ENCODE measurements at regions not wholly inside any gene's neighbourhood (a gene's known extent, or its start where the extent isn't known, plus 50 kb on each side); places are given as distances from the start of the nearest gene placed in this dataset.

DNA sequence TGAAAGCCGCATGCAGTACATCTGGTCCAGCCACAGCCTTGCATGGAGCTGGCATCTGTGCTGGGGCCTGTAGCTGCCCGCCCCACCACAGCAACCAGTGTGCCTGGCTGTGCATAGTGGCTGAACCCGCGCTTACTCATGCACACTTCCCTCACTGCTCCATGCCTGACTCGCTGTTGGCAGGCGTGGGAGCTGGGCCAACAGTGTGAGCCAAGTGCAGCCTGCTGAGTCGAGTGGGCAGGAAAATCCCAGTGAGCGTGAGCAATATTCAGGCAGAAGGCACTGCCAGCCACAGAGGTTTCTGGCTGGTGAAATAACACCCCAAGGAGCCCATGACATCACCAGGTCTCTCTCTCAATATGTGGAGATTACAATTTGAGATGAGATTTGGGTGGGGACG lies 1674.1 kb upstream of the TMEFF2 start:
- TF ChIP-seq ZSCAN23 (tag by site-specific recombination; IDR thresholded peaks at IDR 0.05) (no peak), ZNF529 (tag by site-specific recombination; IDR thresholded peaks at IDR 0.05; ENCODE audit: insufficient replicate concordance) (no peak), TCF7L2 (IDR thresholded peaks at IDR 0.05; ENCODE audit: borderline replicate concordance, low read depth, low read length) (no peak), ZFHX2 (tag by site-specific recombination; conservative IDR thresholded peaks at IDR 0.05) (no peak; the same call in 1 of the 2 replicates), ZNF596 (tag by site-specific recombination; IDR thresholded peaks at IDR 0.05) (no peak), MZF1 (tag by site-specific recombination; IDR thresholded peaks at IDR 0.05; ENCODE audit: borderline replicate concordance) (no peak), KLF16 (tag by site-specific recombination; IDR thresholded peaks at IDR 0.05) (no peak), HOXC10 (CRISPR knock-in tag; IDR thresholded peaks at IDR 0.05) (no peak), BCL11A (tag by site-specific recombination; IDR thresholded peaks at IDR 0.05; ENCODE audit: low read depth) (no peak), ZNF202 (tag by site-specific recombination; IDR thresholded peaks at IDR 0.05; ENCODE audit: borderline replicate concordance) (no peak)
- TF ChIP-seq, protein P1, sequence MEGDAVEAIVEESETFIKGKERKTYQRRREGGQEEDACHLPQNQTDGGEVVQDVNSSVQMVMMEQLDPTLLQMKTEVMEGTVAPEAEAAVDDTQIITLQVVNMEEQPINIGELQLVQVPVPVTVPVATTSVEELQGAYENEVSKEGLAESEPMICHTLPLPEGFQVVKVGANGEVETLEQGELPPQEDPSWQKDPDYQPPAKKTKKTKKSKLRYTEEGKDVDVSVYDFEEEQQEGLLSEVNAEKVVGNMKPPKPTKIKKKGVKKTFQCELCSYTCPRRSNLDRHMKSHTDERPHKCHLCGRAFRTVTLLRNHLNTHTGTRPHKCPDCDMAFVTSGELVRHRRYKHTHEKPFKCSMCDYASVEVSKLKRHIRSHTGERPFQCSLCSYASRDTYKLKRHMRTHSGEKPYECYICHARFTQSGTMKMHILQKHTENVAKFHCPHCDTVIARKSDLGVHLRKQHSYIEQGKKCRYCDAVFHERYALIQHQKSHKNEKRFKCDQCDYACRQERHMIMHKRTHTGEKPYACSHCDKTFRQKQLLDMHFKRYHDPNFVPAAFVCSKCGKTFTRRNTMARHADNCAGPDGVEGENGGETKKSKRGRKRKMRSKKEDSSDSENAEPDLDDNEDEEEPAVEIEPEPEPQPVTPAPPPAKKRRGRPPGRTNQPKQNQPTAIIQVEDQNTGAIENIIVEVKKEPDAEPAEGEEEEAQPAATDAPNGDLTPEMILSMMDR (tag by site-specific recombination; IDR thresholded peaks at IDR 0.05) = no peak
- TF ChIP-seq, protein P2, sequence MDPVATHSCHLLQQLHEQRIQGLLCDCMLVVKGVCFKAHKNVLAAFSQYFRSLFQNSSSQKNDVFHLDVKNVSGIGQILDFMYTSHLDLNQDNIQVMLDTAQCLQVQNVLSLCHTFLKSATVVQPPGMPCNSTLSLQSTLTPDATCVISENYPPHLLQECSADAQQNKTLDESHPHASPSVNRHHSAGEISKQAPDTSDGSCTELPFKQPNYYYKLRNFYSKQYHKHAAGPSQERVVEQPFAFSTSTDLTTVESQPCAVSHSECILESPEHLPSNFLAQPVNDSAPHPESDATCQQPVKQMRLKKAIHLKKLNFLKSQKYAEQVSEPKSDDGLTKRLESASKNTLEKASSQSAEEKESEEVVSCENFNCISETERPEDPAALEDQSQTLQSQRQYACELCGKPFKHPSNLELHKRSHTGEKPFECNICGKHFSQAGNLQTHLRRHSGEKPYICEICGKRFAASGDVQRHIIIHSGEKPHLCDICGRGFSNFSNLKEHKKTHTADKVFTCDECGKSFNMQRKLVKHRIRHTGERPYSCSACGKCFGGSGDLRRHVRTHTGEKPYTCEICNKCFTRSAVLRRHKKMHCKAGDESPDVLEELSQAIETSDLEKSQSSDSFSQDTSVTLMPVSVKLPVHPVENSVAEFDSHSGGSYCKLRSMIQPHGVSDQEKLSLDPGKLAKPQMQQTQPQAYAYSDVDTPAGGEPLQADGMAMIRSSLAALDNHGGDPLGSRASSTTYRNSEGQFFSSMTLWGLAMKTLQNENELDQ (tag by site-specific recombination; IDR thresholded peaks at IDR 0.05; ENCODE audit: low read depth) = no peak
